Stimulated activated CD4-positive, alpha-beta T cell treated with anti-CD3 and anti-CD28 coated beads, Interleukin-15, amount 100 ng/mL, for 24 hours (primary cell): ENCODE measurements at regions not wholly inside any gene's neighbourhood (a gene's known extent, or its start where the extent isn't known, plus 50 kb on each side); places are given as distances from the start of the nearest gene placed in this dataset.
"Not testable (repeated sequence)": the region's sequence is repeated elsewhere in the genome, so short reads cannot be mapped to it uniquely, and the experiment has no call there.

Source experiments
- DNase-seq: peaks from one replicate; pipeline ENCODE4 v3.0.0-alpha.2; 2020

- DNase-seq, result no peak
These were observed 290.9 kb downstream of the CD83 start for GRCh38 chr6:14408446-14408845.

- no peak for DNase-seq
These were observed 294.5 kb downstream of the CD83 start for GRCh38 chr6:14412026-14412425.

- DNase-seq, result no peak
These were observed 297.9 kb downstream of the CD83 start for GRCh38 chr6:14415452-14415851.

- DNase-seq, result peak; percentile 15
These were observed 299.8 kb downstream of the CD83 start for GRCh38 chr6:14417377-14417776.

- not testable (repeated sequence) for DNase-seq
These were observed 301.7 kb downstream of the CD83 start for GRCh38 chr6:14419224-14419623.

GRCh38 chr6:14422061-14422460 is 304.5 kb downstream of the CD83 start:
- no peak for DNase-seq

GRCh38 chr6:14422917-14423316 is 305.3 kb downstream of the CD83 start:
- no peak for DNase-seq

GRCh38 chr6:14423330-14423729 is 305.8 kb downstream of the CD83 start:
- DNase-seq, result no peak

GRCh38 chr6:14423955-14424354 is 306.4 kb downstream of the CD83 start:
- peak; percentile 51 for DNase-seq

GRCh38 chr6:14425805-14426204 is 308.2 kb downstream of the CD83 start:
- no peak for DNase-seq

GRCh38 chr6:14426281-14426680 is 308.7 kb downstream of the CD83 start:
- no peak for DNase-seq

- DNase-seq, result no peak
These were observed 310.7 kb downstream of the CD83 start for GRCh38 chr6:14428269-14428668.

- DNase-seq, result no peak
These were observed 311.8 kb downstream of the CD83 start for GRCh38 chr6:14429396-14429795.

- no peak for DNase-seq
These were observed 312.6 kb downstream of the CD83 start for GRCh38 chr6:14430218-14430617.

GRCh38 chr6:14431385-14432330 is 314.1 kb downstream of the CD83 start:
- no peak for DNase-seq

- no peak for DNase-seq
These were observed 317.5 kb downstream of the CD83 start for GRCh38 chr6:14434916-14435690.

- DNase-seq, result no peak
These were observed 319.1 kb downstream of the CD83 start for GRCh38 chr6:14436592-14437132.

GRCh38 chr6:14439419-14439818 is 321.8 kb downstream of the CD83 start:
- no peak for DNase-seq

- no peak for DNase-seq
These were observed 322.8 kb downstream of the CD83 start for GRCh38 chr6:14440215-14440910.

GRCh38 chr6:14440940-14441781 is 323.6 kb downstream of the CD83 start:
- no peak for DNase-seq

GRCh38 chr6:14442242-14442641 is 324.7 kb downstream of the CD83 start:
- DNase-seq, result no peak

- DNase-seq, result no peak
These were observed 326.2 kb downstream of the CD83 start for GRCh38 chr6:14443629-14444268.
